ENCODE measurements at regions not wholly inside any gene's neighbourhood (a gene's known extent, or its start where the extent isn't known, plus 50 kb on each side); places are given as distances from the start of the nearest gene placed in this dataset.

- DNase-seq (ENCODE audit: low read depth in 3 of 3): no peak
These were observed 53.7 kb upstream of the MGAT5 start for GRCh38 chr2:134200036-134200618.

DNA sequence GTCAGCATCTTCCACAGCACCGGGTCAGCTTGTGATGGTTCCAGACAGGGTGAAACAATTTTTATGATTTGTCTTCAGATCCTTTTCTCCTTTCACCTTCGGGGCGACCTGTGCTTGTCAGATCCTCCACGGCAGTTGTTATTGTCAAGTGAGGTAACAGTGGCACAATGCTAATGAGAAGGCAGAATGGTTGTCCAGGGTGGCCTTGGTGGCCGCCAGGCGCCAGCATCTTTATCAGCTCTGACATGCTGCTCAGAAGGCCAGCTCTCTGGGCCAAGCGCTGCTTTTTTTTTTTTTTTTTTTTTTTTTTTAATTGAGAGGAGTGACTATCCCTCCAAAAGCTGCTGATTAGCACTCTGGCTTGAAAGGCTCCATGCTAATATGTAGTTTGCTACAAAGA lies 52.3 kb upstream of the MGAT5 start:
- DNase-seq (ENCODE audit: low read depth in 3 of 3): no peak

DNA sequence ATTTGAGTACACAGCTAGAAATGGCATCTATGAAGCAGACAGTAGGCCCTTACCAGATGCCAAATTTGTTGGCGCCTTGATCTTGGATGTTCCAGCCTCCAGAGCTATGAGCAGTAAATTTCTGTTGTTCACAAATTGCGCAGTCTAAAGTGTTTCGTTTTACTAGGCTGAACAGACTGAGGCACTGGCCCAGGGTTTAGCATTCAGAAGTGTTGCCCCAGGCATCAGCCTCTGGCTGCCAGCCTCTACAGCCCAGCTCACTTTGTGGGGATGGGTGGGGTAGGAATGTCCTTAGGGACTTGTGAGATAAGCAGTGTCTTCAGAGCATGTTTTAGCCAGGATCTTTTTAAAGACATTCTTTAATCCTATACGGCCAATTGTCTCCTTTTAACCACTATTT lies 51.5 kb upstream of the MGAT5 start:
- DNase-seq (ENCODE audit: low read depth in 3 of 3): no peak

DNA sequence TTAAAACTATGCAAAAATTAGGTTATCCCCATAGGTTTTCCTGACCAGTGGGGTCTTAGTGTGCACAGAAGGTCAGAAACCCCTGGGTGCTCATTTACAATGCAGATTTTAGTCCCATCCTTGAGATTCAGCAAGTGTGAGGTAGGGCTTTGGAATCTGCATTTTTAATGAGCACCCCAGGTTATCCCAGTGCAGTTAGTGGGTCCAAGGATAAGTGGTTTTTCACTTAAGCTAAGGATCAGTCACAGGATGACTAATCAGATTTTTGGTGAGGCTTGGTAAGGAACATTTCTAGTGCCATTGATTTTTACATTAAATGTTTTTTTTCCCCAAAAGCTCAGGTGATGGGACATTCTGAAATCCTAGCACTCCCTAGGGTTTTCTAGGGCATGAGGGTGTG lies 50.7 kb upstream of the MGAT5 start:
- DNase-seq (ENCODE audit: low read depth in 3 of 3): no peak
